D721Med (cell line): ENCODE measurements at regions not wholly inside any gene's neighbourhood (a gene's known extent, or its start where the extent isn't known, plus 50 kb on each side); places are given as distances from the start of the nearest gene placed in this dataset.

Experiments used
- DNase-seq: peaks from one replicate; pipeline ENCODE4 v3.0.0; 2011; ENCODE audit warnings: low spot score; ENCODE audit not compliant: insufficient read length
- FAIRE-seq: peaks from 2 replicates; lab custom pipeline; 2011; peaks lifted over from hg19 to GRCh38; lab: Jason Lieb, UNC
- CTCF ChIP-seq: IDR thresholded peaks from 2 replicates; pipeline ENCODE4 v1.5.1; 2012; ENCODE audit warnings: mild to moderate bottlenecking, control low read depth; ENCODE audit not compliant: insufficient read depth; ENCODE audit errors: missing control alignments

GRCh38 chr13:107736731-107737130 is 478.6 kb downstream of the LIG4 start:
- no peak for TF ChIP-seq CTCF
- DNase-seq (no peak), FAIRE-seq (no peak)

- FAIRE-seq: no peak
- DNase-seq: no peak
These were observed 479.2 kb downstream of the LIG4 start for GRCh38 chr13:107736170-107736569.

DNA sequence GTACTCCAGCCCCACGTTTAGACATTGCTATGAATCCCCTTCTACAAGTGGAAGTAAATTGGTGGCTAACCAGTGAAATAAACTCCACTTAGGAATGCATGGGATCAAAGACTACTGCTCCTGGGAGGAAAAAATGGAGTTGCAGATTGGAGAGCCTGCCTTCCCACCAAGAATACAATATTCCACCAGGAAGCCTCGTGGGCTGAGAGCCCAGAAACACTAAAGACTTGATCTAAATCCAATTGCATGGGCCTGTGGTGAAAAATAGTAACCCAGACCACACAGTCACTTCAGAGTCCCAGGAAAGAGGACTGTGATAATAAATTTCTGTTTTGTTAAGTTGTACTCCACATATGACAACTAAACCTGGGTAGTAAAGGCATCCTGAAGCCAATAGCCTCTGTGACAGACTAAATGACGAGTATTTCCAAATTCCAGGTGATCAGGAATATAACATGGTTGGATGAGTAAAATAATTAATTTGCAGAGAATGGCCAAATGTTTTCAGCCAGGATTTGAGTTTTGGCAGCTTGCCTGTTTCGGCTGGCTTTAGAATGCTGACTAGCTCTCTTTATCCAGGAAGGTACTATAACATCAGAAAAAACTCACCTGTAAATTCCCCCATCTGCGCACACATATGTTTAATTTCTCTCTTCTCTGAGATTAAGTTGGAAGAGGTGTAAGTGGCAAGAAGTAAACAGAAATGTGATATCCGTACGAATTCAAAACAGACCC is 480.3 kb downstream of the LIG4 start:
- TF ChIP-seq CTCF: no peak
- FAIRE-seq (no peak), DNase-seq (no peak)

More at GRCh38 chr13:107736170-107736569, 479.2 kb downstream of the LIG4 start:
- no peak for TF ChIP-seq CTCF

DNA sequence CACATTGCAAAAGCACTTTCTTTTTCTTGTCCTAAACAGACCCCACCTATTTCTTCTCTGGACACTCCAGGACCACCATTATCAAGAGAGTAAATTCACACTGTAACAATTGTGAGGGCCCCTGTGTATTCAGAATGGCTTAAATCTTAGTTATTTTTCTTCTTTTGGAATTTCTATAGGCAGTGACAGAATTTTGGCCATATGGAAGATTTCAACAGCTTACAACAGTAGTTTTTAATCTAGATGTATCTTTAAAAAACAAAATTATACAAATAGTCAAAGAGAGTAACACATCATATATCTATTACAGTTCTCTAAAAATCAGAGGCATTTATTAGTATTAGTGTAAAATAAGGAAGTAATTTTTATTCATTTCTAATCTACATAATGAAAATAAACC is 482.1 kb downstream of the LIG4 start:
- DNase-seq (no peak), FAIRE-seq (no peak)
- no peak for TF ChIP-seq CTCF

GRCh38 chr13:107730813-107731212 is 484.5 kb downstream of the LIG4 start:
- no peak for DNase-seq
- no peak for TF ChIP-seq CTCF
- peak; percentile 95 for FAIRE-seq

DNA sequence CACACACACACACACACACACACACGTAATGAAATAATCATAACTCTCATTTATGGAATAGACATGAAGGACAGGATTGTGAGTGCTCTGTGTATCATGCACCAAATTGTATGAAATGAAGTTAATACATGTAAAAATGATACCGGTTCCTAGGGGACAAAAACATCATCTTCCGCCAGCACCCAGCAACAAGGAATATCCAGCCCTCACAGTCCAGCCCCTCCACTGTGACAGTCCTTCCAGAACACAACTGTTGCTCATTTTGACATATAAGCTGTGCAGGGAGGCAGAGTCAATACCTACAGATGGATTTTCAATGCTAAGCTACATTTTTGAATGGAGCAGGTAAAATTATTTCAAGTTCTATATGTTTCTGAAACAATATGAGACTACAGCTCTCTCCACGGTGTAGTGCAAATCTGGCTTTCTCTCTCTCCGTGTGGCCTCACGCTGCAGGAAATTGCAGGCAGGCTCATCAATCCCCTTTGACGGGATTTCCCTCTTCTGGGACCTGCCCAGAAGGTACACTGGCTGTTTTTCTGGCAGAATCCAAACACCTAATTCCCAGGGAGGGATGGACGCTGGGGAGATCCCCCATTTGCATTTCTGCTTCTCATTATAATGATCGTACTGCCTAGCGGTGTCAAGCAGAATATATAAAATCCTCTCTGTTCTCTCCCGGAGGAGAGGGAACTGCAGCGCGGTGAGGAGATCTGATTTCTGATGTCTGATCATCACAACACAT is 494.0 kb downstream of the LIG4 start:
- no peak for DNase-seq
- no peak for TF ChIP-seq CTCF
- no peak for FAIRE-seq

GRCh38 chr13:107716741-107717140 is 498.6 kb downstream of the LIG4 start:
- DNase-seq (no peak), FAIRE-seq (no peak)
- no peak for TF ChIP-seq CTCF
